Ureter (tissue), 1 donor: ENCODE measurements at regions not wholly inside any gene's neighbourhood (a gene's known extent, or its start where the extent isn't known, plus 50 kb on each side); places are given as distances from the start of the nearest gene placed in this dataset.
"Not testable (repeated sequence)": the region's sequence is repeated elsewhere in the genome, so short reads cannot be mapped to it uniquely, and the experiment has no call there.

Experiments
- DNase-seq: peaks from one replicate; pipeline ENCODE4 v3.0.0-alpha.2; 2020; ENCODE audit warnings: low spot score
- donor health status: DM: yes; HTN: yes; CAD: no.

DNA sequence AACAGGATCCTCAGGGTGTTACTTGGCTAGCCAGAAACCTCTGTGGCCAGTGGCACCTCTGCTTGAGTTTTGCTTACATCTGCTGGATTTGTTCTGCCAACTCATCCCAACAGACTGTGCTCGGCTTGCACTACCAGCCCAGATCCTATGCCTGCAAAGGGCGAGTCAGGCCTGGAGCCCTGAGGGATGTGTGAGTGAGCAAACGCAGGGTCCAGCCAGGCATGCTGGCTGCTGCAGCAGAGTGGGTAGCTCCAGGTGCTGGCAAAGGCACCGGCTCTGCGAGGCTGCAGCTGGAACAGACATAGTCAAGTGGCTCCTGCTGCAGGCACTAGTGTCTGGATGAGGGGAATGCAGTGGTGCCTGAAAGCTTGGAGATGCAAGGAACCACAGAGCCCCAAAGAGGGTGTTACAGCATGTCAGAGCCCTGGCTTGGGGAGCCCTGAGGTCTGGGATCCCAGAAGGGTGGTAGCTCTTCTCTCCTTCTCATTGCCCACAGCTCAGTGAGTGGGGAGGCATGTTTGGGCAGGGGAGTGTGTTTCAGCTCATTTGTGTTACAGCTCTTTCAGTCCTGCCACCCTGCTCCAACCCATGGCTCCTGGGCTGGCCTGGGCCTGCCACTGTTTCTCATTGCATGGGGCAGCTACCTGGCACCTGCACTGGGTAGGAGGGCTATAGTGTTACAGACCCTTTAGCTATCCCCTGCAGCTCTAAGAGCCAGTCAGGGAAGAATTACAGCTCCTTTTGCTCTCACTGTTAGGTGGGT, 332.6 kb downstream of the TAF11L14 start:
- no peak for DNase-seq

DNA sequence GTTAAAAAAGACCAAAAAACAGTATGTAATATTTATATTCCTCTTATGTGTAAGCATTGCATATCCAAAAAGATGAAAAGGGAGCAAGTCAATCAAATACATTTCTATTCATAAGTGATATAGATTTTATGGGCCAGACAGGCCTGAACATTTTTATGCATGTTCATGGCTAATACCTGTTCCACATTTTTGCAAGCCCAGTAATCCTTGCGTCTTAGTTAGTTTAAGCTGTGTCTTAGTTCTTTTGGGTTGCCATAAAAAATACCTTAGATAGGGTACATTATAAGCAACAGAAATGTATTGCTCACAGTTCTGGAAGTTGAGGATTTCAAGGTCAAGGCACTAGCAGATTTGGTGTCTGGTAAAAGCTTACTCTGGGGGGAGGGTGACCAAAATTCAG, 342.1 kb downstream of the TAF11L14 start:
- no peak for DNase-seq

DNA sequence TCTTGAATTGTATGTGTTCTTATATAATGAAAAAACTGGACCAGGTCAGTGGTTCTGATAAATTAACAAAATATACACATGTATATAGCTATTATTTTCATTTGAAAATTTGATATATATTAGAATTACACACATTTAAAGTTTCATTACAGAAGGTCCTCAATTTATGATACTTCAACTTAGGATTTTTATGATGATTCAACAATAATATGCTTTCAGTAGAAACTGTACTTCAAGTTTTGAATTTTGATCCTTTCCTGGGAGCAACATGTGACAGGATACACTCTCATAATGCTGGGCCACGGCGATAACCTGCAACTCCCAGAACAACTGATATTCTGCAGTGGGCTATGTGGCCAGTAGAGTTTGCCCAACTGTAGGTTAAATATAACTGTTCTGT, 344.7 kb downstream of the TAF11L14 start:
- DNase-seq = no peak

DNA sequence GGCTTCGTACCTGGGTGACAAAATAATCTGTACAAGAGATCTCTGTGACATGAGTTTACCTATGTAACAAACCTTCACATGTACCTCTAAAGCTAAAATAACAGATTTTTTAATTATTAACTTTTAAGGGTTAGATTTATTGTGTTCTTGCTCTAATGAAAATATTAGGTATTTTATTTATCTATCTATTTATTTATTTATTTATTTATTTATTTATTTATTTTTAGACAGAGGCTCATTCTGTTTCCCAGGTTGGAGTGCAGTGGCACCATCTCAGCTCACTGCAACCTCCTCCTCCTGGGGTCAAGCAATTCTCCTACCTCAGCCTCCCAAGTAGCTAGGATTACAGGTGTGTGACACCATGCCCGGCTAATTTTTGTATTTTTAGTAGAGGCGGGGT, 348.4 kb downstream of the TAF11L14 start:
- DNase-seq = not testable (repeated sequence)

DNA sequence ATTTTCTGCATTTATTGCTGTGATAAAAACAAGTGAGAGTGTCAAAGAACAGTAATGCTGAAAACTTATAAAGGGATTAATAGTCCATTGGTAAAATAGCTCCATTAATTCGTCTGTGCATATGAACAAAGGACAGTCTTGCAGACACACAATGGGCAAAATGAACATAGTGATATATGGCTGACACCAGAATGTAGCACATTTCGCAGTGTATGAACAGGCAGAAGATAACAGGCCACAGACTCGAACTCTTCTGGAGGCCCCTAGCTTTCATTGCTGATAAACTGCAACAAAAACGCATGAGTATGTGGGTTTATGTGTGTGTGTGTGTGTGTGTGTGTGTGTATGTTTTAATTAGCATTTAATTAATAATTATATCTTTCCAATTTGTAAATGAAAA, 354.8 kb downstream of the TAF11L14 start:
- no peak for DNase-seq

- no peak for DNase-seq
Measured at GRCh38 chr5:17989567-17990563, 355.6 kb downstream of the TAF11L14 start.

GRCh38 chr5:17991775-17992174, 357.5 kb downstream of the TAF11L14 start:
- DNase-seq = no peak

DNA sequence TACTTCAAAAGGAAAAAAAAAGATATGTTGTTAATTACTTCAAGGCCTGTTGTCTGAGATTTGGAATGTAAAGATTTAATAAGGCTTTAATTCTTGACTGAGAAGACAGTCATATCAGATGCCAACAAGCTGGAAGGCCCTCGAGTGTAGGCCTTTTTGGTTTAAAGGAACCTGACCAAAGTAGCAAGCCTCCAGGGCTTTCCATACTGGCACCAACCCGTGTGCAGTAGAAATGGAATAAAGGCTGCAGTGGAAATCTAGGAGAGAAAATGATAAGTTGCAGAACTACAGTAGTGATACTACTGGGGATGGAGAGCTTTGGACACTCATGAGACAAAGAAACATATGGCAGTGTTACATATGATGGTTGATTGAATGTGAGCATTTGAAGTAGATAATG, 358.0 kb downstream of the TAF11L14 start:
- DNase-seq = no peak

- DNase-seq = no peak
Measured at GRCh38 chr5:17995997-17996396, 361.7 kb downstream of the TAF11L14 start.

DNA sequence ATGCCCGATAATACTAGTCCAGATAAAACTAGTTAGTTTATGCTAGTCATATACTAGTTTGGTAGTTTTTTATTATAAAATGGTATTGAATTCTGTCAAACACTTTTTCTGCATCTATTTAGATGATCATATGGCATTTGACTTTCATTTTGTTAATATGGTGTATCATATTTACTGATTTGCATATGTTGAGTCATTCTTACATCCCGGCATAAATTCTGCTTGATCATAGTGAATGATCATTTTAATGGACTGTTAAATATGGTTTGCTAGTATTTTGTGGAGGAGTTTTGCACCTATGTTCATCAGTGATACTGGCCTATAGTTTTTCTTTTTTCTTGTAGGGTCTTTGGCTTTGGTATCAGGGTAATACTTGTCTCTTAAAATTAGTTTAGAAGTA, 365.6 kb downstream of the TAF11L14 start:
- no peak for DNase-seq

DNA sequence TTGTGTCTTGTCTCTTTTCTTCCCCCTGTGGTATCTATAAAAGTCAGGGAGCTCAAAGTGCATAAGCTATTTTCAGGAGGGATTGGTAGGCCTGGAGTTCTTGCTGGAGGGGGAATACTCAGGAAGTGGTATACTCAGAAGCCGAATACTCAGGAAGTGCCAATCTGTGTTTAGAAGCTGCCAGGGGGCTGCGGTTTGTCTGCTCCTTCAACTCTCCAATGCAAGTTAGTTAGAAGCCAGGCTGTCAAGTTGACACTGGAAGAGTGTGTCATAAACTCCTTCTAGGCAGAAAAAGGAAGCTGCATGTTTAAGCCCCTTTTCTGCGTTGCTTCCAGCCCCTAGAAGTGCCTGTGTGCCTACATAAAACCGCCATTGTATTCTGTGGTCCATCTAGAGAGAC, 366.5 kb downstream of the TAF11L14 start:
- DNase-seq = no peak

GRCh38 chr5:18003312-18003711, 369.1 kb downstream of the TAF11L14 start:
- no peak for DNase-seq

DNA sequence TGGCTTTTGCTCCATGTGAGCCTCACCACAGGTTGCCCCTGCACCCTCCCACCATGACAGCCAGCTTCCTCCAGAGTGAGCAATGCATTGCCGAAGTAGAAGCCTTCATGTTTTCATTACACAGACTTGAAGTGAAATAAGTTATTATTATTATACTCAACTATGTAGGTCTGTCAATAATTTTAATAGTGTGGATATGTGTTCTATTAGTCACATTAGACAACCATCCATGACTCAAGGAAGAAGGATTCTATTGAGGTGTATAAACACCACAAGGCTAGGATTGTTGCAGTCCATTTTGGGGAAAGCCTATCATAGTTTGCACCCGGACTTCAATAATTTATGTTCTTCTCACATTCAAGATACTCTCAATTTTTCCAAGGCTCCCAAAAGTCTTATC, 369.5 kb downstream of the TAF11L14 start:
- no peak for DNase-seq

DNA sequence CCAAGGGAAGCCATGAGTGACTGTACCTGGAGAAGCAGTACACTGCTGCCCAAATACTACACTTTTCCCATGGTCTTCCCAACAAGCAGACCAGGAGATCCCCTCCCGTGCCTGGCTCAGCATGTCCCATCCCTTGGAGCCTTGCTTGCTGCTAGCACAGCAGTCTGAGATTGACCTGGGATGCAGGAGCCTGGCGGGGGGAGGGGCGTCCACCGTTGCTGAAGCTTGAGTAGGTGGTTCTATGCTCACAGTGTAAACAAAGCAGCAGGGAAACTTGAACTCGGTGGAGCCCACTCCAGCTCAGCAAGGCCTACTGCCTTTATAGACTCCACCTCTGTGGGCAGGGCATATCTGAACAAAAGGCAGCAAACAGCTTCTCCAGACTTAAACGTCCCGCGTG, 372.0 kb downstream of the TAF11L14 start:
- not testable (repeated sequence) for DNase-seq

- no peak for DNase-seq
Measured at GRCh38 chr5:18008940-18009339, 374.7 kb downstream of the TAF11L14 start.

GRCh38 chr5:18010053-18010452, 375.8 kb downstream of the TAF11L14 start:
- DNase-seq = no peak

DNA sequence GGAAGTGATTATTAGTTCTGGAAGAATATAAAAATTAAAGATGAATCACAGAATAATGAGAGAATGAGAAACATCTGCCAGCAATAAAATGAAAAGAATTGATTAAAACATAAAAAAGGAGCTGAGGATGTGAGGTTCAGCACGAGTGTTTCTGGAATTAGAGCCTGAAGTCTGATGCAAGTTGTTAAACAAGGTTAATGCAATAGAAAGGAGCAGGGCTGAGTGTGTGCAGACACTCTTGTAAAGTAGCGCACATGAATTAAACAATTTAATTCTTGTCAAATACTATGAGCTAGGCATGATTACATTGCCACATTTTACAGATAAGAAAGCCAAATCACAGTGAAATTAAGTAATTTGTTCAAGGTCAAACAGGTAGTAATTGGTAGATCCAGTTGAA, 384.2 kb downstream of the TAF11L14 start:
- DNase-seq = no peak

DNA sequence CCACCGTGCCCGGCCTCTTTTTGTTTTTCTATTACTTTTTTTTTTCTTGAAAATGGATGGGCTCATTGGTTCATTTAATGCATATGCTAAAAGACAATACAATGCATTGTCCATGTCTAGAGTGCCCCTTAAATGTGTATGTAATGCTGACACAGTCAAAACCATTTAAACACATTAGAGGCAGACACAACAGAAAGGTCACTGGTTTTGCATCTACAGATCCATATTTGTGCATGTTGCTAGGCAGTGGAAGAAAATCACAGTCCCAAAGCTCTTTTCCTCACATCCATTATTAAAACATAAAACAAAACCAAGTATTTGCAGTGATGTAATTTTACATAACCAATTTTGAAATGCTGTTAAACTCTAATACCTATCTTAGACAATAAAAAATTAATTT, 389.0 kb downstream of the TAF11L14 start:
- no peak for DNase-seq

GRCh38 chr5:18023986-18024385, 389.7 kb downstream of the TAF11L14 start:
- DNase-seq = no peak

DNA sequence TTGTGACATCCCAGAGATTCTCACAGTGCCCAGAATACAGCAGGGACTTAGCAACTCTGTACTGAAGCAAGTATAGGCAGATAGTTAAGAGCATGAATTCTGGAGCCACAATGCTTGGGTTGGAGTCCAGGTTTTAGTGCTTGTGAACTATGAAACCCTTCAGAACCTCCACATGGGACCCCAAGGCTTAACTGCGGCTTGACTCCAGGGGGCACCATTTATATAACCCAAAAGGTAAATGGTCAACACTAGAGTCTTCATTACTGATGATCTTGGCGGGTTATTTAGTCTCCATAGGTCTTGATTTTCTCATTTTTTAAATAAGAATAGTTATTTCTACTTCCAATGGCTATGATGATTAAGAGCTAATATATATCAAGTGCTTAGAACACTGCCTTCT, 390.3 kb downstream of the TAF11L14 start:
- no peak for DNase-seq

- no peak for DNase-seq
Measured at GRCh38 chr5:18027241-18027867, 393.1 kb downstream of the TAF11L14 start.

DNA sequence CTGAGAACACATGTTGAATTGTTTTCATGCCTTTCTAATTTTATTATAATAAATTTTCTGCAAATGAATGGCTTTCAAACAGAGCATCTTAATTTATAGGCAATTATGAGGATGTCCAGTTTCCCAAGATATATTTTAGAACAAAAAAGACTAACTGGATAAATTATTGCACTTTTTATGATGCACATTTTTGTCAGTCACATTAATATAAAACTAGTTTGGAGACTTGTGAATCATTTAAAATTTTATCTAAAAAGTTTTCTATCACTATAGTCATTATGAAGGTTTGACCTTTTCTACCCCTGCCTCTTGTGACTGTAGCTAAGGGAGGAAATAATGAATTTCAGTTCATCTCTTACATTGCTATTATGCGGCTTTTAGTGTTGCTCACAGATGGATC, 393.8 kb downstream of the TAF11L14 start:
- DNase-seq = no peak
